ENCODE measurements at regions not wholly inside any gene's neighbourhood (a gene's known extent, or its start where the extent isn't known, plus 50 kb on each side); places are given as distances from the start of the nearest gene placed in this dataset.

- no peak for ATAC-seq (ENCODE audit: low FRiP score)
- TF ChIP-seq, protein P1, sequence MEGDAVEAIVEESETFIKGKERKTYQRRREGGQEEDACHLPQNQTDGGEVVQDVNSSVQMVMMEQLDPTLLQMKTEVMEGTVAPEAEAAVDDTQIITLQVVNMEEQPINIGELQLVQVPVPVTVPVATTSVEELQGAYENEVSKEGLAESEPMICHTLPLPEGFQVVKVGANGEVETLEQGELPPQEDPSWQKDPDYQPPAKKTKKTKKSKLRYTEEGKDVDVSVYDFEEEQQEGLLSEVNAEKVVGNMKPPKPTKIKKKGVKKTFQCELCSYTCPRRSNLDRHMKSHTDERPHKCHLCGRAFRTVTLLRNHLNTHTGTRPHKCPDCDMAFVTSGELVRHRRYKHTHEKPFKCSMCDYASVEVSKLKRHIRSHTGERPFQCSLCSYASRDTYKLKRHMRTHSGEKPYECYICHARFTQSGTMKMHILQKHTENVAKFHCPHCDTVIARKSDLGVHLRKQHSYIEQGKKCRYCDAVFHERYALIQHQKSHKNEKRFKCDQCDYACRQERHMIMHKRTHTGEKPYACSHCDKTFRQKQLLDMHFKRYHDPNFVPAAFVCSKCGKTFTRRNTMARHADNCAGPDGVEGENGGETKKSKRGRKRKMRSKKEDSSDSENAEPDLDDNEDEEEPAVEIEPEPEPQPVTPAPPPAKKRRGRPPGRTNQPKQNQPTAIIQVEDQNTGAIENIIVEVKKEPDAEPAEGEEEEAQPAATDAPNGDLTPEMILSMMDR (IDR thresholded peaks at IDR 0.05): no peak
- no peak for DNase-seq (ENCODE audit: low spot score)
Observed at GRCh38 chr1:235021815-235022214, 106.8 kb downstream of the TOMM20 start.

DNA sequence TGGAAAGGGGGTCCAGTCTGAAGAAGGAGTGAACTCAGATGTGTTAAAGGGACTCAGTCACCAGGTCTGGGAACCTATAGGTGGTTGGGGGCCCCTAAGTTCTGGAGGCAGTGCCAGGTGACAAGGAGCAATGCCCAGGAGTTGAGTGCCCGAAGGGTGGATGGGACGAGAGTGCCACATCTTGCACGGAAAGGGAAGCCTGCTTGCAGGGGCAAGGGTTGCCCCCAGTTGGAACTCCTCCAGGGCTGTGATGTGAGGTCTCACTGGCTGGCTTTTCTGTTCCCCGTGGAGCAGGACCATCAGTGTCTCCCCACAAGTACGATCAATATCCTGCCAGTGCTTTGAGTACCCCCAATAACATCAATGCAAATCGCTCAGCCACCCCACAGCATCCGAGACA, 107.3 kb downstream of the TOMM20 start:
- DNase-seq (ENCODE audit: low spot score): no peak
- ATAC-seq (ENCODE audit: low FRiP score): no peak
- TF ChIP-seq, protein P1 (IDR thresholded peaks at IDR 0.05): no peak

GRCh38 chr1:235019961-235020360, 108.7 kb downstream of the TOMM20 start:
- ATAC-seq (ENCODE audit: low FRiP score): no peak
- no peak for DNase-seq (ENCODE audit: low spot score)
- TF ChIP-seq, protein P1 (IDR thresholded peaks at IDR 0.05): no peak

GRCh38 chr1:235019471-235019870, 109.2 kb downstream of the TOMM20 start:
- ATAC-seq (ENCODE audit: low FRiP score): no peak
- DNase-seq (ENCODE audit: low spot score): no peak
- TF ChIP-seq, protein P1 (IDR thresholded peaks at IDR 0.05): no peak

DNA sequence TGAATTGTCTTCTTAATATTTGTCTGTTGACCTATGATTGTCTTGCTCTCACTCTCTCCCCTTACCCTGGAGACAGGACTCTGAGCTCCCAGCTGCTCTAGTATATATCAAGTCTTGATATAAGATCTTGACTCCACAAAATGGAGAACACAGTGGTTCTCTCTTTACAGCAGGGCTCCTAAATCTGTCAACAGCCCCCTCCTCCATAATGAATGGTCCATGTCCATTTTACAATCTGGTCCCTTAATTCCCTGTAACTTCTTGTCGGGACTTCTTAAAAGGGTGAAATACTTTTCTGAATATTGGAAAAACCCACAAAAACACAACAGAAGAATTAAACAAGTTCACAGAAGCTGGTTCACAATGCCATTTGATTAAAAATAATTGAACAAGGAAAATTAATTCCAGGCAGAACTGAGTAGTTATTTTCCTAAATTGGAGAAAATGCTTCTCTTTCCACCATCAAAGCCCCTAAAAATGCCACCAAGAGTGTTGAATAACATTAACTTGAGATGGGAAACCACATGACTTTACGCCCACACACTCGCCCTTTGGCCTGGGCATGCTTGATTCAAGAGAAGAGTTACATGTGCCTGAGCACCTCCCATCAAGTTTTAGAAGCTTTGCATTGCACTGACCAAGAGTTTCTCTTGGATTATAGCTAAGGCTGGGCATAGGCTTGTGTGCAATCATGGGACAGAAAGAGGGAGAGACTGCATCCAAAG, 109.8 kb downstream of the TOMM20 start:
- ATAC-seq (ENCODE audit: low FRiP score) (no peak), DNase-seq (ENCODE audit: low spot score) (no peak)

GRCh38 chr1:235018161-235018560, 110.5 kb downstream of the TOMM20 start:
- TF ChIP-seq, protein P1 (IDR thresholded peaks at IDR 0.05): no peak
- ATAC-seq (ENCODE audit: low FRiP score) (no peak), DNase-seq (ENCODE audit: low spot score) (no peak)

More for the DNA sequence above, 109.8 kb downstream of the TOMM20 start:
- TF ChIP-seq, protein P1 (IDR thresholded peaks at IDR 0.05): no peak

- DNase-seq (ENCODE audit: low spot score): no peak
- no peak for ATAC-seq (ENCODE audit: low FRiP score)
- TF ChIP-seq, protein P1 (IDR thresholded peaks at IDR 0.05): no peak
Observed at GRCh38 chr1:235017719-235018118, 110.9 kb downstream of the TOMM20 start.
